Ishikawa (cell line): ENCODE measurements at regions not wholly inside any gene's neighbourhood (a gene's known extent, or its start where the extent isn't known, plus 50 kb on each side); places are given as distances from the start of the nearest gene placed in this dataset.

Source experiments
- EP300 ChIP-seq: IDR thresholded peaks from 2 replicates; pipeline ENCODE4 v1.6.1; 2012; ENCODE audit warnings: borderline replicate concordance
- REST ChIP-seq: IDR thresholded peaks from 2 replicates; pipeline ENCODE4 v1.6.1; 2012; ENCODE audit warnings: low read depth, mild to moderate bottlenecking
- TEAD4 ChIP-seq: IDR thresholded peaks from 2 replicates; pipeline ENCODE4 v1.6.1; 2012
- USF1 ChIP-seq: IDR thresholded peaks from 2 replicates; pipeline ENCODE4 v1.6.1; 2012
- TF ChIP-seq, protein P1 (sequence below): IDR thresholded peaks from 2 replicates; pipeline ENCODE4 v1.6.1; 2012

DNA sequence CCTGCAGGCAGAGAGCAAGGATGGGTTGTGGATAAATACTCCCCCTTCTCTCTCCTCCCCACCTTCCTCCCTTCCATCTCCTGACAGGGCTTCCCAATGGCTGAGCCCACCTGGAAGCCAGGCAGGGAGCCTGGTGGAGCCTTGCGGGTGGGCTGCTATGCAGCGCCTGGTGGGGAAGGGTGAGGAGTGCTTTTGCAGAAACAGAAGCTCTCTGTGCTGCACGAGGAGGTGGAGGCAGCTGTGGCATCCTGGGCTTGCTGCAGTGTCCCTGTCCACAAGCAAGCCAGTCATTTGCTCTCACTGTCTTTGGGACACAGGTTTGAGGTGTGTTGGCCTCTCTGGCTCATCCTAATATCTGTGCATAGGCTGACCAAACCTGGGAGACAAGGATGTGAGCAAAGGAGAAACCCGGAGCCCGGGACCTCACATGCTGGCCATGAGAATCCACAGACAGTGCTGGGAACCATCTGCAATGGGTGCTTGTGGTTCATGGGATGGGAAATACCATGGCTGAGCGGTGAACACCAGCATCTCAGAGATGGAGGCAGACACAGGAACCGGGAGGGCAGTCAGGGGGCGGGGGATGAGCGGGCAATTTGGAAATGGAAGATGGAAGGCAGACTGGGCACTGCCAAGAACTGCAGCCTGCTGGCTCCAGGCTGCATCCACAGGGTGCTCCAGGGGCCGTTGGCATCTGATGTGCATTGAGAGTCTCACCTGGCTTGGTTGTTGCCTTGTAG lies 364.2 kb downstream of the GLRX3 start:
- no peak for TF ChIP-seq EP300
- TF ChIP-seq USF1, result no peak
- TF ChIP-seq, protein P1, sequence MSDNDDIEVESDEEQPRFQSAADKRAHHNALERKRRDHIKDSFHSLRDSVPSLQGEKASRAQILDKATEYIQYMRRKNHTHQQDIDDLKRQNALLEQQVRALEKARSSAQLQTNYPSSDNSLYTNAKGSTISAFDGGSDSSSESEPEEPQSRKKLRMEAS, result no peak
- no peak for TF ChIP-seq TEAD4
- TF ChIP-seq REST, result no peak
